Suppressor macrophage (primary cell): ENCODE measurements at regions not wholly inside any gene's neighbourhood (a gene's known extent, or its start where the extent isn't known, plus 50 kb on each side); places are given as distances from the start of the nearest gene placed in this dataset.
"Not testable (repeated sequence)": the region's sequence is repeated elsewhere in the genome, so short reads cannot be mapped to it uniquely, and the experiment has no call there.

ENCODE experiments used
- DNase-seq, 4 experiments: peaks; one replicate each; pipeline ENCODE4 v3.0.0-alpha.2; 2020 to 2022

DNA sequence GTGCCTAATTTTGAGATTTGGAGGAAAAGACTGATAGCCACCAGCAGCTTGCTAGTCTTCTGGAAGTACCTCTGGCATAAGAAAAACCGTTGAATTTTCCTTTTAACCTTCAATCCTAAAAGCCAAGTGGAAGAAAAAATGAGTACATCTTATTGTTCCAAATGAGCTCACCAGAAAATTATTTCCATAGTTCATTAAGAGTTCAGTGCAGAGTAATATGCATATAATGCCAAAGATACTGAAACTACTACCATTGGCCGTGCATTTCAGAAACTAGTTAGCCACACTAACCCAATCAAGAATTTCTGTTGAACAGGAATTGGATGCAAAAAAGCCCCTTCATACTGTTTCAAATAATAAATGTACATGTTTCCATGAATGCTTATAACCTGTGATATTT, 607.9 kb downstream of the KCTD16 start:
- no peak for DNase-seq

DNA sequence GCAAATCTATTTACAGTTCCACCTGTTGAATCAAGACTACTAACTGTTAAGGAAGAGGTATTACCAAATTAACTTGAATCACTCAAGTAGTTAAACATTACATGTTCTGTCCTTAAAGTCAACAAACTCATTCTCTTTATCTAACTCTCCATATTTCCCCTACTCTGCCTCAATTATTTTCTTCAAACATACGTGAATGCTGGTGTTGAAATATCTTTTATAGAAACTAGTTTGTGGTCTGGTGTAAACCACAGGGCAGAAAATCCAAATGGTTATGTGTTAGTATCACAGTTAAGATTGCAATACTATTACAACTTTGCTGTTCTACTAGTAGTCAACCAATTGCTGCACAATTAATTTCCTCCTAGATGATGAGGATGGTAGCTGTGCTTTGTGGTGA, 603.5 kb downstream of the KCTD16 start:
- DNase-seq, result no peak

DNA sequence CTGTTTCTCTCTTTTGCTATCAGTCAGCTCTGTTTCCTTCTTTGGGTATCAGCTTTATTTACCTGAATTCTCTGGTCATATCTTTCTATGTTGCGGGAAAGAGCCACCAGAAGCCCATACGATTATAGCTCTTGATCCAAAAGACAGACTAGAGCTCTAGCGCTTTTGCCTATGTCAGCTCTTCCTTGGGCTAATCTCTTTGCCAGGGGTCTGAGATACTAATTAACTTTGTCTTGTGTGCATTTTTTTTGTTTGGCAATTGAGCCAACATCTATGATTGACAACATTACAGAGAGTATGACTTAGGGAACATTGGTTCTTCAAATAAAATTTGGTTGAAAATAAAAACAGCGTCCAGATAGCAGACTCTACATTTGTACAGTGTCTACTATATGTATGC, 603.0 kb downstream of the KCTD16 start:
- DNase-seq, result no peak

DNA sequence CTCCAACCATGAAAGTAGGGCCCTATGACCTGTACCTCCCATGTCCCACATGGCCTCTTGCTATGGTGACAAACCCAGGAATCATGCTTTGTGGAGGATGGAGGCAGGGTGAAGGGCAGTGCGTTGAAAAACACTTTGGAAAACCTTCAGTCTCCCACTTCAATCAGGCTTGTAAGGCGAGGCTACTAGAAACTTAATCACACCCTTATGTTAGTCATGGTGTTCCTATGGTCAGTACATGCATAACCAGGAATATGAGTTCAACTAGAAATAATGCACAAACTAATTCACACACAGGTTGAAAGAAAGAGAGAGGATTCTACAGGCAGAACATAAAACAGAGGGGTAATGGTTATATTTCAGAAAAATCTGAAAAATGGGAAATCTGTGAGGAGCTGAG, 601.1 kb downstream of the KCTD16 start:
- DNase-seq, result no peak

DNA sequence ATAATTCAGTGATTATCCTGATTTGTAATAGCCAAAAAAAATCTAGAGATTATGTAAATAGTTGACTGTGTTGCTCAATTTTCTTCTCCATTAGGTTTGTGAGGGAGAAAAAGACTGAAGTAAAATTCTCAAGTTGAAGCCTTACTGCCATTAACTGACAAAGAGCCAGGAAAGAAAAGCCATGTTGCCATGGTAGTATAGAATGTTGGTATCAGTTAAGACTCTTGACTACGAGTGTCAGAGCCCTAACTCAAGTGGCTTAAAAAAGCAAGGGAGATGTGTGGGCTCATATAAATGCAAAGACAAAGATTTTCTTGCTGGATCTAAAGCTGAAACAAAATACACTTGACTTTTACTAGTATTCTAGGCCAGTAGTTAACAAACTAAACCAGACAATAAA, 571.7 kb downstream of the KCTD16 start:
- DNase-seq, result no peak

DNA sequence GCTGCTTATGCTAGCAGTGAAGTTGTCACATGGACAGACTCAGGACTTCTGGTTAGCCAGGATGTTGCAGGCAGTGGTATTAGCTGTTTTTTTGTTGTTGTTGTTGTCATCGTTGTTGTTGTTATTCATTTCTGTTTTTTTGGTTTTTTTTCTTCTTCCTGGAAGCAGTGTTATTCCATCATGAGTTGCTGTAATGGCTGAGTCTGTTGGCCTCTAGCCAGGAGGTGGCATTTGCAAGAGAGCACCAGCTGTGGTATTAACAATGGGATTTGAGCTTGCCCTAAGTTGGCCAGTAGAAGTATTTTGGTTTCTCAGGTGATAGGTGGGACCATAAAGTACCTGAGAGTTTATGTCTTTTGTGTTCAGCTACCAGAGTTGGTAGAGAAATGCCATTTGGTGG, 561.1 kb downstream of the KCTD16 start:
- DNase-seq, result no peak

DNA sequence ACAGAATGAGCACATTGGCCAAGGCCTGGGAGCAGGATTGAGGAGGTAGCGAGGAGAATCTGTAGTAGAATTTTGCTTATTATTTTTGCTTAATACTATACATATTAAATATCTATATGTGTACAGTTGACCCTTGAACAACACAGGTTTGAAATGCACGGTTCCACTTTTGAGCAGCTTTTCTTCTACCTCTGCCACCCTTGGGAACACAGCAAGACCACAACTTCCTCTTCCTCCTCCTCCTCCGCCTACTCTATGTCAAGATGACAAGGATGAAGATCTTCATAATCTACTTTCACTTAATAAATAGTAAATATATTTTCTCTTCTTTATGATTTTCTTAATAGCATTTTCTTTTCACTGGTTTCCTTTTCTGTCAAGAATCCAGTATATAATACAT, 541.4 kb downstream of the KCTD16 start:
- DNase-seq, result no peak

DNA sequence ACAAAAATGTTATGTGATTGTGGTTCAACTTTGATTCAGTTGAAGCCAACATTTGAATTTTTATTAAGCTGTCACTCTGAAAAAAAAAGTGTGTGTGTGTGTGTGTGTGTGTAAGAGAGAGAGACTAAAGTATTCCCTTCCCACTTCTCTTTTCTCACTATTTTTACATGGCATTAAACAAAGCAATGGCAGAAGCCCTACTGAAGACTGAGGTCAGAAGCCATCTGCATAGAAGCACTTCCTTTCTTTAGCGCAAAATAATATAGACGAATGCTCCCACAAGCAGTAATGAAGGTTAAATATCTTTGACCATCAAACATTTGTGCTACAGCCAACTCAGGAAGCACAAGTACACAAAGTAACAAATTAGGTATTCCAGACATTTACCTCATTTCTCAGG, 540.5 kb downstream of the KCTD16 start:
- no peak for DNase-seq

DNA sequence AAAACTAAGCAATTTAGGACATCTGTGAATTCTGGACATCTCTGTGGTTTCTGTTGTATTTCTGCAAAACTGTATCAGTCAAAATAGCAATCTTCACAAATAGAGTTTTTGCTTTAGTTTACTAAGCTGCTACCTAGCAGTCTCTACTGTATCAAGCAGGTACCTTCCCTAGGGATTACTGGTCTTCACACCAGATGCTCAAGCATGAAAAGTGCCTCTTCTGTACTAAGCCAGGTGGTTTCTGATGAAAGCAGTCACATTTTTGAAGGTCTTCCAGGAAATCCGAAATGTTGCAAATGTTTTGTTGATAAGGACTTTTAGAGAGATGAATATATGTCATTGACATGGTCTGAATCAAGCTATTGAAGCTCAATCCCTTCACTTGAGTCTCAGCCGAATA, 540.0 kb downstream of the KCTD16 start:
- no peak for DNase-seq

DNA sequence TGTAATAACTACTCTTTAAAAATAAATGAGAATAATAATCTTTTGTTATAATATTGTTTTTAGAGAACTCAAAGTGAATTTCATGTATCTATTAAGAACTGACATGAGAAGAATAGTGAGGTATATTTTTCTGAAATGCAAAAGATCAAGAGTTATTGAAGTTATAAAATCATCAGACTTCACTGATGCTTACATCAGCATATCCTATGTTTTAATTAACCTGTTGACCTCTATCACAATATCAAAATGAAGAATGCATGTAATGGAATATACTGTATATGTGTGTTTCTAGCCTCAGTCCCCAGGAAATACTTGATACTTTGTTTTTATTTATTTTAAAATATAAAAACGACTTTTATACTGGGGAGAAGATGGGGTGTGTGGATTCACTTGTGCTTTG, 533.1 kb downstream of the KCTD16 start:
- no peak for DNase-seq

DNA sequence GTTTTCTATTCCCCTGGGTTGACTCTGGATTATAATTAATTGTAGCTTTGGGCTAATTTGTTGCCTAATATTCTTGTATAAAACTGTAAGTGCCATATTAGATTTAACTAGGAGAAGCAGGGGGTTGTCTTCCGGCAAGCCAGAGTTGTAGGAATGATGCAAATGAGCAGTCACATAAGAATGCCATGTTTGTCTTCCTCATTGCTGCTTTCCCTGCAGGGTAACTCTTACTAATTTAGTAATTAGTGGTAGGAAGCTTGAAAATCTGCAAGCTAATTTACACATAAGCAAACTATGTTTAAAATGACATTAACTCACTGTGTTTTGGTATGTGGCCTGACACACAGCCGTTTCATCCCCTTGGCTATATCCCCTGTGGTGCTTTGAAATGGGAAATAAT, 527.8 kb downstream of the KCTD16 start:
- DNase-seq, result no peak

DNA sequence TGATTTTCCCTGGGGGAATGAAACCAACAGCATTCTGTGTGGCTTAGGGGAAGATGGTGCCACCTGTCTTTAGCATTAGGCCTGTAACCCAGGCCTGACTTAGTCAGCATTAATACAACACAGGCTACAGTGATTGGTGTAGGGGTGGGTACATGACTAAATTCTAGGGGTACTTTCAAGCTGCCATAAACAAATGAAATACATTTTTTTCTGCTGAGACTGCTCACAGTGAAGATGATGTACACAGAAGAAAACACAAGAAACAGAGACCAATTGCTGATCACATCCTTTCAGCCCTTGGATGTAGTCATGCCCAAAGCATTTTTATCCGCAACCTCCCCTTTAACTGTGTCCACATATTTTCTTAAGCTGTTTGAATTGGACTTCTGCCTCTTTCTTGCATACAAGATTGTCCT, 527.2 kb downstream of the KCTD16 start:
- DNase-seq, result no peak

DNA sequence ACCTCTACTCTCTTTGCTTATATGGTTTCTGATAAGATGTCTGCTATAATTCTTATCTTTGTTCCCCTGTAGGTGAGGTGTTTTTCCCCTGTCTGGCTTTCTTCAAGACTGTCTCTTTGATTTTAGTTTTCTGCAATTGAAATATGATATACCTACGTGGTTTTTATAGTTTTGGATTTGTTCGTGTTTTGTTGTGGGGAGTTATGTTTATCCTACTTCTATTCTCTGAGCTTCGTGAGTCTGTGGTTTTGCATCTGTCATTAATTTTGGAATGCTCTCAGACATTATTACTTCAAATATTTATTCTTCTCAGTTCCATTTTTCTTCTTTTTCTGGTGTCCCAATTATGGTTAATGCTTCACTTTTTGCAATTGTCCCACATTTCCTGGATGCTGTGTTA, 521.3 kb downstream of the KCTD16 start:
- no peak for DNase-seq

DNA sequence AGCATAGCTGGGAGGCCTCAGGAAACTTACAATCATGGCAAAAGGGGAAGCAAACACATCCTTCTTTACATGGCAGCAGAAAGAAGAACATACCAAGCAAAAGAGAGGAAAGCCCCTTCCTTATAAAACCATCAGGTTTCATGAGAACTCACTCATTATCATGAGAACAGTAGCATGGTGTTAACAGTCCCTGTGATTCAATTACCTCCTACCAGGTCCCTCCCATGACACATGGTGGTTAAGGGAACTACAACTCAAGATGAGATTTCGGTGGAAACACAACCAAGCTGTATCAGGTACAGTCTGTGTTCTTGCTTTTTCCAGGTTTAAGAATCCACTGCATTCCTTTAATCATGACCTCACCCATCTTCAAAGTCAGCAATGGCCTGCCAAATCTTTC, 514.2 kb downstream of the KCTD16 start:
- DNase-seq, result no peak

DNA sequence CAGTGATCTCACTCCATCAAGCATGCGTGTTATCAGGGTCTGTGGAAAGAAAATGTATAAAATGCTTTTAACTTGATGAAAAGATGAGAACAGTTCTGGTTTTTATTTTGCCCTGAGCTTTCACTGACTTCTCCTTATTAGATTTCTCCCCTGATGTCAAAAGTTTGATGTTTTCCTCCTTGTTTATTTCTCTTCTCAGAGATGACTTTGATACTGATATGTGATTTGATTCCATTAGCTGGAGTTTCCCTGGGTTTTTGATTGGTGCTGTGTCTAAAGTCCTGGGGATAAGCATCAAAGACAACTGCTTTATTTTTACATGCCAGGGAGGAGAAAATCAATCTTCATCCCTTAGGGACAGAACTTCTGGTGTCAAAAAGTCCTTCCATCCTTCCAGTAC, 510.0 kb downstream of the KCTD16 start:
- DNase-seq, result no peak

DNA sequence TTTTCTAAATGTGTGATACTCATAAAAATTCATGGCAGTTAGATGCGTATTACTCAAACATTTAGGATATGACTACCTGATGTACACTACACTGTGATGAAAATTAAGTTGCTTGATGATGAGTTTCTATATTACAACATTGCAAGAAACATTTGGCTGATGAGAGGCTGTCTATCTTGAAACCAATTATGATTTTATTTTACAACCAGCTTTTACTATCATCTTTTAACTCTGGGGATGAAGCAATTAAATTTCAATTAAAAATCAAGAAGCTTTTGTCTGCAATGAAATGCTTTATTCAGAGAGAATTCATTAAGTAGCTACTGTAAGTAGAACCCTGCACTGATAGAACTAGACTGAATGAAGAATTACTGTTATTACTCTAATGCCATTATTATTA, 500.4 kb downstream of the KCTD16 start:
- DNase-seq, result no peak

DNA sequence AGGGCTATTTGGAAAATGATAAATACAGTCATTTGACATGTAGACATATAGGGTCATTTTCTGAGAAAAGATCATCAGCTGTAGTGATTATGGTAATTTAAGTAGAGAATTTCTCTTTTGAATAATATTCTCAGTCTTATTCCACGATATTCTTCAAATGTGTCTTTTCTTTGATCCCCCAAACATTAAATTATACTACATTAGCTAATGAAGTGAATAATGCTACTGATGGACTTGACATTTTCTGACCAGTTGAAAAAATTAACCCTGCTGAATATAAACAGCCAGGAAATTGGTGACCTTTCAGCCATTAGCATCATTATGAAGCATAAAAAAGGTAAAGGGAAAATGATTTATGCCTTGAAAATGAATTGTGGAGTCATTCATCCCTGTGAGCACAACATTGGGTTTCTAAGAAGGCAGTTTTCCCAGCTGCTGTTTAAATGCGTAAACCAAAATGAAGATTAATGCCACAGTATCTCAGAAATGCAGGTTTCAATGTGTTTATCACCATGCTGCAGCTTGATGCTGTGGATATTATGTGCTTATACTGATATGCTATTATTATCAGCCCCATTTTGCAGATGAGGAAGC, 489.1 kb downstream of the KCTD16 start:
- no peak for DNase-seq

DNA sequence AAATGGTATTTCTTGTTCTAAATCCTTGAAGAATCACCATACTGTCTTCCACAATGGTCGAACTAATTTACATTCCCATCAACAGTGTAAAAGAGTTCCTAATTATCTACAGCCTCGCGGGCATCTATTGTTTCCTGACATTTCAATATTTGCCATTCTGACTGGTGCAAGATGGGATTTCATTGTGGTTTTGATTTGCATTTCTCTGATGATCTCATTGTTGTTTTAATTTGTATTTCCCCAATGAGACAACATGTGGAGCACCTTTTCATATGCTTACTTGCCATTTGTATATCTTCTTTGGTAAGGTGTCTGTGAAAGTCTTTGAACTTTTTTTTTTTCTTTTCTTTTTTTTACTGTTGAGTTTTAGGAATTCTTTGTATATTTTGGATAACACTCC, 473.6 kb downstream of the KCTD16 start:
- no peak for DNase-seq

DNA sequence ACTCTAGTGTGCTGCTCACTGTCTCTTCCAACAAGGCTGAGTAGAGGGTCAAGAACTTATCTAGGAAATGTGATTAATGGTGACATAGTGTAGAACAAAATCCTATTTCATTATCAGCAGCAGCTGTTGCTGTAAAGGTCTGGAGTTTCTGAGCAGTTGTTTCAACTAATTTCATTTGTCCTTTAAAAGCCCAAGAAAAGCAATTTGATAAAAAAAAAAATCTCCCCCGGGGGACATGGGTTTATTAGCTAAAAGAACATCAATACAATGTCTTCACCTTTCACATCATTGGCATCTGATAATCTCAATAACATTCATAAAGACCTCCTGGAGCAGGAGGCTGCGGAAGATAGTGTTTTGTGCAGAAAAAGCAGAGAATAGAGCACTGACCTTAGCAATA, 468.1 kb downstream of the KCTD16 start:
- DNase-seq, result no peak

DNA sequence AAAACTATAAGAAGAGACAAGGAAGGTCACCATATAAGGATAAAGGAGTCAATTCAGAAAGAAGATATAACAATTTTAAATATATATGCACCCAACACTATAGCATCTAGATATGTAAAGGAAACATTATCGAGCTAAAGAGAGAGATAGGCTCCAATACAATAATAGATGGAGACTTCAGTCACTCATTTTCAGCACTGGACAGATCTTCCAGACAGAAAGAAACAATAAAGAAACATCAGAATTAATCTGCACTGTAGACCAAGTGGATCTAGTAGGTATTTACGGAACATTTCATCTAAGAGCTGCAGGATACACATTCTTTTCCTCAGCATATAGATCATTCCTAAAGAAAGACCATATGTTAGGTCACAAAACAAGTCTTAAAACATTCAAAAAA, 463.5 kb downstream of the KCTD16 start:
- no peak for DNase-seq

DNA sequence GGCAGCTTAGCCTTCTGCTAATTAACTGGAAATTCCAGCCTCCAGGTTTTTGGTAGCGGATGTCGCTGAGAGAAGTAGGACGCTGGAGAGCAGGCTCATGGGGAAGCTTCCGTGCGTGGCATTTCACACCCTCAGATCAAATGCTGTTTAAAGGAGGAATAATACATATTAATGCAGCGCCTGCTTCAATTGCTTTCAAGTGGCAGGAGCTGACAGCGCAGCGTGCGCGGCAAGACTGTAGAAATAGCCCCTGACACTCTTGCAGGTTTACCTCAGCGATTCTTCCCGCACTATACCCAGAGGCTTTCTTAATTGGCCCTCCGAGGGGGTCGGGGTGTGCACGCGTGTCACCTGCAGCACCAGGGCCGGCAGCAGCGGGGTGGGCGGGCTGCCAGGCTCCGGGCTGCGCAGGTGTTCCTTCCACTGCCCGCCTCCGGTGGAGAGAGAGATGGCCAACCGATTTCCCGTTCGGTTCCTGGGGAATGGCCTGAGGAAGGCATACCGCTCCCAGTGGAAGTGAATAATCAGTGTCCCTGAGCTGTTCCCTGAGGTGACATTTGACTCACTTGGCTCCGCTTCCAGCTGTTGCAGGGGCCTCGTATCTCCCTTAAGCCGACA, 427.9 kb downstream of the KCTD16 start:
- DNase-seq, result no peak

DNA sequence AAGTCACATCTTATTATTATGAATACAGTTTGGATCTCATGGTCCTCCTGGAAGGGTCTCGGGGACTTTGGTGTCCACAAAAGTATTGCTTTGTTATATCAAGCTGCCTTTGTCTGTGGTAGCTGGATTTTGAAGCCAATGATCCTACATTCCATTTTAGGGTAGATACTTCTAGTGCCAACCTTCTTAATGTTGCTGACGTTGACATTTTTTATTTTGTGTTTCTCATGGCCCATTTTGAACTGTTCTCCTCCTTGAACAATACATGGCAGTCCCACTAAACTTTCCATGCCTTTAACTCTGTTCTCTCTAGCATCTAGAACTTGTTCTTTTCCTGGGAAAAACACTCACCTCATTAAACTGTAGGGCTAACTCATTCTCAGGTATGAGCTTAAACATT, 425.8 kb downstream of the KCTD16 start:
- DNase-seq, result no peak

DNA sequence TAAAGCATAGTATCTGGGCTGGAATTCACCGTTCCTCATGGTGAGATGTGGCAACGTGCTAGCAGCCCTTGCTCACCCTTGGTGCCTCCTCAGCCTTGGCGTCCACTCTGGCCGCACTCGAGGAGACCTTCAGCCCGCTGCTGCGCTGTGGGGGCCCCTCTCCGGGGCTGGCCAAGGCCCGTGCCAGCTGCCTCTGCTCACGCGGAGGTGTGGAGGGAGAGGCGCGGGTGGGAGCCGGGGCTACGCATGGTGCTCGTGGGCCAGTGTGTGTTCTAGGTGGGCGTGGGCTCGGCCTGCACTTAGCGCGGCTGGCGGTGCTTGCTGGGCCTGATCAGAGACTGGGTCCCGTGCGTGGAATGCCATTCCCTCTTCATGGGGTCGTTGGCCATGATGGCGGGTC, 424.2 kb downstream of the KCTD16 start:
- DNase-seq, result no peak

DNA sequence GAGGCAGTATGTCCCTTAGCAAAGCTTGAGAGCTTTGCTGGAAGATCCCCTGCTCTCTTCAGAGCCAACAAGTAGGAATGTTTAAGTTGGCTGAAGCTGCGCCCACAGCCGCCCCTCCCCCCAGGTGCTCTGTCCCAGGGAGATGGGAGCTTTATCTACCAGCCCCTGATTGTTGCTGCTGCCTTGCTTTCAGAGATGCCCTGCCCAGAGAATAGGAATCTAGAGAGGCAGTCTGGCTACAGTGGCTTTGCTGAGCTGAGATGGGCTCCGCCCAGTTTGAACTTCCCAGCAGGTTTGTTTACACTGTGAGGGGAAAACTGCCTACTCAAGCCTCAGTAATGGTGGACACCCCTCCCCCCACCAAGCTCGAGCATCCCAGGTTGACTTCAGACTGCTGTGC, 423.6 kb downstream of the KCTD16 start:
- DNase-seq, result not testable (repeated sequence)

DNA sequence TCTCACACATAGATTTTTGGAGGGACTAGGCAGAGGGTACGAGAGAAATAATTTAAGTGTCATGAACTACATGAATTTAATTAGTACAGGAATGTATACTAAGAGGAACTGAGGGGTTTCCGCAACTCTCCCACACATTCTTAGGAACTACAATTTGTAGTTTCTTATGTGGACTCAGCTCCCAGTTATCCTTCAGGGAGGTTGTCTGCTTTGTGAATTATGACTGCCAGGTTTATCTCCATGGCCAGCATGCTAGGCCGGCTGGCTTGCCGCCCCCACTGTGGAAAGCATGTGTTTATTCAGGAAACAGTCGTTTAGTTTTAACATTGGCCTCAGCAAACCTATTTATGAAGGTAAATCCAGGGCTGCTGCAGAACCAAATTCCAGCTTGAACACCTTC, 415.0 kb downstream of the KCTD16 start:
- no peak for DNase-seq
